SK-N-SH (cell line): ENCODE measurements at regions not wholly inside any gene's neighbourhood (a gene's known extent, or its start where the extent isn't known, plus 50 kb on each side); places are given as distances from the start of the nearest gene placed in this dataset.

Source experiments
- CTCF ChIA-PET: fragments of 300-600, 350-600 bp; formaldehyde crosslinking; extraction: SDS; loops from one replicate; lab custom pipeline; 2021; lab: Yijun Ruan, JAX
- POLR2A ChIA-PET: fragments of 350-600 bp; sonication (Branson Sonifier 250); formaldehyde crosslinking; extraction: SDS; loops from one replicate; lab custom pipeline; 2020; ENCODE audit warnings: antibody characterized with exemption, inconsistent platforms; lab: Yijun Ruan, JAX
- DNase-seq: peaks from one replicate; pipeline ENCODE4 v3.0.0; 2012
- H2AFZ ChIP-seq: fragments of 200-600 bp; sonication (generic); 2 replicates; pipeline ENCODE4 v1.8.1; 2016; ENCODE audit warnings: antibody characterized with exemption, mild to moderate bottlenecking, low read depth
- H3F3A ChIP-seq: fragments of 200-600 bp; sonication (generic); replicated peaks from 2 replicates; pipeline ENCODE3; 2016; ENCODE audit warnings: antibody characterized with exemption, mild to moderate bottlenecking; ENCODE audit not compliant: insufficient read depth
- H3K27ac ChIP-seq, 2 experiments: fragments of 200-500 bp in 1 of 2; fragments of 200-600 bp in 1 of 2; sonication (Bioruptor generic) in 1 of 2; sonication (generic), shearing (Covaris generic) in 1 of 2; 2 replicates each; pipeline versions ENCODE4 v1.5.1 to v1.6.1; 2014 to 2016; ENCODE audit warnings: low read depth in 2 of 2, inconsistent platforms in 1 of 2, low read length in 1 of 2, mild to moderate bottlenecking in 1 of 2, mixed read lengths in 1 of 2
- H3K27me3 ChIP-seq: fragments of 200-600 bp; sonication (generic), shearing (Covaris generic); 2 replicates; pipeline ENCODE4 v1.6.1; 2016; ENCODE audit warnings: mixed run types; ENCODE audit not compliant: insufficient read depth
- H3K36me3 ChIP-seq, 2 experiments: fragments of 200-500 bp in 1 of 2; fragments of 200-600 bp in 1 of 2; sonication (Bioruptor generic) in 1 of 2; sonication (generic) in 1 of 2; replicated peaks in 1 of 2; 2 replicates each; pipeline versions ENCODE3 to v1.5.1; 2014 to 2016; ENCODE audit warnings: low read length in 1 of 2, mild to moderate bottlenecking in 1 of 2; ENCODE audit not compliant: insufficient read depth in 2 of 2, control insufficient read depth in 1 of 2
- H3K4me1 ChIP-seq, 2 experiments: fragments of 200-500 bp in 1 of 2; fragments of 200-600 bp in 1 of 2; sonication (Bioruptor generic) in 1 of 2; sonication (generic), shearing (Covaris generic) in 1 of 2; 2 replicates each; pipeline versions ENCODE4 v1.5.1 to v1.6.1; 2014 to 2016; ENCODE audit warnings: low read depth in 1 of 2, low read length in 1 of 2, mixed run types in 1 of 2; ENCODE audit not compliant: insufficient read depth in 2 of 2, control insufficient read depth in 1 of 2
- H3K4me2 ChIP-seq: fragments of 200-600 bp; sonication (generic), shearing (Covaris generic); 2 replicates; pipeline ENCODE4 v1.6.1; 2017; ENCODE audit warnings: mixed run types
- H3K4me3 ChIP-seq, 2 experiments: fragments of 200-500 bp in 1 of 2; fragments of 200-600 bp in 1 of 2; sonication (Bioruptor generic) in 1 of 2; sonication (generic), shearing (Covaris generic) in 1 of 2; 2 replicates each; pipeline versions ENCODE4 v1.5.1 to v1.8.1; 2014 to 2016; ENCODE audit warnings: low read depth in 2 of 2, inconsistent platforms in 1 of 2, low read length in 1 of 2, mild to moderate bottlenecking in 1 of 2, mixed read lengths in 1 of 2, moderate library complexity in 1 of 2
- H3K79me2 ChIP-seq: fragments of 200-600 bp; sonication (generic); 2 replicates; pipeline ENCODE4 v1.8.1; 2017; ENCODE audit warnings: mild to moderate bottlenecking; ENCODE audit not compliant: insufficient read depth
- H3K9ac ChIP-seq: fragments of 200-600 bp; sonication (generic); 2 replicates; pipeline ENCODE4 v1.6.1; 2017; ENCODE audit warnings: mixed run types
- H3K9me2 ChIP-seq: fragments of 200-600 bp; sonication (generic); 2 replicates; pipeline ENCODE4 v1.6.1; 2017; ENCODE audit warnings: mixed run types
- H3K9me3 ChIP-seq: fragments of 200-600 bp; sonication (generic); 2 replicates; pipeline ENCODE4 v1.6.1; 2017; ENCODE audit warnings: mixed run types, mild to moderate bottlenecking, moderate library complexity
- H4K20me1 ChIP-seq: fragments of 200-600 bp; sonication (generic); 2 replicates; pipeline ENCODE4 v1.6.1; 2017; ENCODE audit warnings: mild to moderate bottlenecking, mixed run types; ENCODE audit not compliant: insufficient read depth
- EP300 ChIP-seq, 2 experiments: IDR thresholded peaks; 2 replicates each; pipeline versions ENCODE4 v1.4.0 to v1.6.1; 2012; ENCODE audit warnings: borderline replicate concordance in 1 of 2, low read depth in 1 of 2, low read length in 1 of 2
- FOSL2 ChIP-seq: IDR thresholded peaks from 2 replicates; pipeline ENCODE4 v1.4.0; 2012; ENCODE audit warnings: low read depth, mild to moderate bottlenecking, moderate library complexity, borderline replicate concordance
- FOXJ3 ChIP-seq: sonication (generic); formaldehyde crosslinking; IDR thresholded peaks from 2 replicates; pipeline ENCODE4 v1.5.1; 2020; ENCODE audit warnings: mild to moderate bottlenecking, missing genetic modification reagents
- JUND ChIP-seq: IDR thresholded peaks from 2 replicates; pipeline ENCODE4 v1.4.0; 2012
- MAX ChIP-seq: IDR thresholded peaks from 2 replicates; pipeline ENCODE4 v1.4.0; 2012; ENCODE audit warnings: low read depth
- MEF2A ChIP-seq: IDR thresholded peaks from 2 replicates; pipeline ENCODE4 v1.4.0; 2012; ENCODE audit warnings: low read depth, borderline replicate concordance
- MXI1 ChIP-seq: IDR thresholded peaks from 2 replicates; pipeline ENCODE4 v1.6.1; 2012; ENCODE audit warnings: mild to moderate bottlenecking, low read depth, low read length, improper control_type of control experiment
- NFIC ChIP-seq: IDR thresholded peaks from 2 replicates; pipeline ENCODE4 v1.4.0; 2012; ENCODE audit warnings: borderline replicate concordance
- NRF1 ChIP-seq: IDR thresholded peaks from 2 replicates; pipeline ENCODE4 v1.6.1; 2012; ENCODE audit warnings: low read depth, mild to moderate bottlenecking, low read length
- PBX3 ChIP-seq: IDR thresholded peaks from 2 replicates; pipeline ENCODE4; 2012
- REST ChIP-seq: IDR thresholded peaks from 2 replicates; pipeline ENCODE4 v1.6.1; 2012; ENCODE audit warnings: mild to moderate bottlenecking, low read depth, low read length, moderate library complexity
- RFX5 ChIP-seq: IDR thresholded peaks from 2 replicates; pipeline ENCODE4 v1.6.1; 2012; ENCODE audit warnings: mild to moderate bottlenecking, improper control_type of control experiment, low read length
- SMC3 ChIP-seq: IDR thresholded peaks from 2 replicates; pipeline ENCODE4 v1.6.1; 2012; ENCODE audit warnings: low read depth, low read length, improper control_type of control experiment
- TCF12 ChIP-seq: IDR thresholded peaks from 2 replicates; pipeline ENCODE4 v1.4.0; 2012
- TEAD4 ChIP-seq: IDR thresholded peaks from 2 replicates; pipeline ENCODE4 v1.4.0; 2012; ENCODE audit warnings: mild to moderate bottlenecking, borderline replicate concordance; ENCODE audit not compliant: insufficient read depth
- USF1 ChIP-seq: IDR thresholded peaks from 2 replicates; pipeline ENCODE4 v1.4.0; 2012; ENCODE audit warnings: low read depth, borderline replicate concordance
- YY1 ChIP-seq: IDR thresholded peaks from 2 replicates; pipeline ENCODE4 v1.4.0; 2012; ENCODE audit warnings: low read depth, mild to moderate bottlenecking
- ZBTB33 ChIP-seq: IDR thresholded peaks from 2 replicates; pipeline ENCODE4 v1.4.0; 2012; ENCODE audit warnings: low read depth, borderline replicate concordance
- TF ChIP-seq, protein P1 (sequence below): fragments of 150-350 bp; IDR thresholded peaks from 2 replicates; pipeline ENCODE4 v1.6.1; 2017; ENCODE audit warnings: antibody characterized with exemption, low read length, low read depth, borderline replicate concordance

- TF ChIP-seq USF1 (no peak), YY1 (no peak), SMC3 (no peak), REST (no peak)
- TF ChIP-seq, protein P1, sequence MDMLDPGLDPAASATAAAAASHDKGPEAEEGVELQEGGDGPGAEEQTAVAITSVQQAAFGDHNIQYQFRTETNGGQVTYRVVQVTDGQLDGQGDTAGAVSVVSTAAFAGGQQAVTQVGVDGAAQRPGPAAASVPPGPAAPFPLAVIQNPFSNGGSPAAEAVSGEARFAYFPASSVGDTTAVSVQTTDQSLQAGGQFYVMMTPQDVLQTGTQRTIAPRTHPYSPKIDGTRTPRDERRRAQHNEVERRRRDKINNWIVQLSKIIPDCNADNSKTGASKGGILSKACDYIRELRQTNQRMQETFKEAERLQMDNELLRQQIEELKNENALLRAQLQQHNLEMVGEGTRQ: no peak
These were observed 189.2 kb downstream of the UTRN start (continued) for GRCh38 chr6:144474290-144474689.

GRCh38 chr6:144474904-144475303 lies 189.8 kb downstream of the UTRN start:
- Histone ChIP-seq H2AFZ (no peak overlapping the region), H4K20me1 (no peaks in the 10 kb centered on the region), H3K4me2 (no peak overlapping the region), H3K27me3 (no peaks in the 10 kb centered on the region), H3K9me2 (no peaks in the 10 kb centered on the region), H3K79me2 (no peaks in the 10 kb centered on the region), H3K4me3 (no peak overlapping the region), H3K27ac (no peak overlapping the region), H3K36me3 (no peaks in the 10 kb centered on the region), H3F3A (no peaks in the 10 kb centered on the region), H3K4me1 (no peaks in the 10 kb centered on the region; a peak in 1 of 4 replicates), H3K9me3 (no peaks in the 10 kb centered on the region), H3K9ac (no peak overlapping the region)
- ChIA-PET CTCF (no interaction called here), POLR2A (no interaction called here)
- DNase-seq: no peak
- no peak for TF ChIP-seq RFX5
- no peak for TF ChIP-seq TEAD4
- TF ChIP-seq MAX: no peak
- TF ChIP-seq TCF12: no peak
- no peak for TF ChIP-seq MXI1
- no peak for TF ChIP-seq ZBTB33
- TF ChIP-seq USF1: no peak
- TF ChIP-seq PBX3: no peak
- no peak for TF ChIP-seq NFIC
- TF ChIP-seq FOXJ3: no peak
- no peak for TF ChIP-seq YY1
- no peak for TF ChIP-seq NRF1
- TF ChIP-seq FOSL2: no peak
- no peak for TF ChIP-seq MEF2A
- no peak for TF ChIP-seq EP300 (IDR thresholded peaks at IDR 0.05; ENCODE audit: borderline replicate concordance in 1 of 2, low read depth in 1 of 2, low read length in 1 of 2)
- TF ChIP-seq REST: no peak
- TF ChIP-seq JUND: no peak
